Calu3 (cell line): ENCODE measurements at regions not wholly inside any gene's neighbourhood (a gene's known extent, or its start where the extent isn't known, plus 50 kb on each side); places are given as distances from the start of the nearest gene placed in this dataset.

Experiments used
- BruUV-seq: library from RNA; stranded (reverse); fragments of 400-500 nt; replicated peaks from 2 replicates; lab custom pipeline; 2021; lab: Mats Ljungman, UMichigan
- CTCF ChIA-PET: fragments of 300-600 bp; sonication (Branson Sonifier 250); formaldehyde crosslinking; loops from one replicate; lab custom pipeline; 2022; ENCODE audit warnings: antibody characterized with exemption; lab: Charles Lee
- DNase-seq: peaks from one replicate; pipeline ENCODE4 v3.0.0; 2022
- H3K27ac Mint-ChIP-seq: one replicate; pipeline ENCODE4 v1.8.0; 2022; ENCODE audit warnings: mixed read lengths; ENCODE audit not compliant: unreplicated experiment
- H3K27me3 Mint-ChIP-seq: one replicate; pipeline ENCODE4 v1.8.0; 2022; ENCODE audit warnings: mixed read lengths; ENCODE audit not compliant: unreplicated experiment
- H3K36me3 Mint-ChIP-seq: one replicate; pipeline ENCODE4 v1.8.0; 2022; ENCODE audit warnings: mild to moderate bottlenecking, moderate library complexity, mixed read lengths; ENCODE audit not compliant: insufficient read depth, unreplicated experiment
- H3K4me1 Mint-ChIP-seq: one replicate; pipeline ENCODE4 v1.8.0; 2022; ENCODE audit warnings: mild to moderate bottlenecking, low read depth, mixed read lengths; ENCODE audit not compliant: unreplicated experiment
- H3K4me3 Mint-ChIP-seq: one replicate; pipeline ENCODE4 v1.8.0; 2022; ENCODE audit warnings: mild to moderate bottlenecking, low read depth, moderate library complexity, mixed read lengths; ENCODE audit not compliant: unreplicated experiment
- H3K9me3 Mint-ChIP-seq: one replicate; pipeline ENCODE4 v1.8.0; 2022; ENCODE audit warnings: low read depth, mixed read lengths; ENCODE audit not compliant: unreplicated experiment
- intact Hi-C: fragments of 100-400 bp; cut with micrococcal nuclease; formaldehyde crosslinking; loops from one replicate; pipeline ENCODE4 v1.10.0; 2022; ENCODE audit not compliant: unreplicated experiment
- TF ChIP-seq, protein P1 (sequence below): fragments of 200-600 bp; IDR thresholded peaks from one replicate; pipeline ENCODE4 v1.8.0; 2022; ENCODE audit warnings: antibody characterized with exemption; ENCODE audit not compliant: unreplicated experiment

DNA sequence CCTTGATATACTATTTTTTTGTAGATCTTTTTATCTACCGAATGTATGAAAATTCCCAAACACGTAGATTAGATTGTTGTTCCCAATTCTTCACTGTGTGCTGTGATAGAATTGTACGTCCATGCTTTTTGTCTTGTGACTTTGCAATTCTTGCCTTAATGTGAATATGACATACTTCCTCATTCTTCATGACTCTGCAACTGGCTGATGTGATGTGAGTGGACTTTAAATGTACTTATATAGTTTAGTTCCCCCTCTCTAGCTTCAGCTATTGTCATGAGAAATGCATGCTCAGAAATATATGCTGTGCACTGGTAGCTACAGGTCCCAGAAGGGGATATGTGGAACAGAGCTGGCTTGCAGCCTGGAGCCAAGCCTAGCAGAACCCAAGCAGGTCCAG is 89.4 kb downstream of the FTHL17 start:
- no peak overlapping the region for H3K4me3 Mint-ChIP-seq
- CTCF ChIA-PET = no interaction called here
- DNase-seq = no peak
- H3K36me3 Mint-ChIP-seq = no peaks in the 10 kb centered on the region
- no TSS peak for BruUV-seq
- no peaks in the 10 kb centered on the region for H3K27me3 Mint-ChIP-seq
- H3K4me1 Mint-ChIP-seq = no peaks in the 10 kb centered on the region
- intact Hi-C loops = no loop called here
- no peaks in the 10 kb centered on the region for H3K9me3 Mint-ChIP-seq
- no peak overlapping the region for H3K27ac Mint-ChIP-seq
- TF ChIP-seq, protein P1, sequence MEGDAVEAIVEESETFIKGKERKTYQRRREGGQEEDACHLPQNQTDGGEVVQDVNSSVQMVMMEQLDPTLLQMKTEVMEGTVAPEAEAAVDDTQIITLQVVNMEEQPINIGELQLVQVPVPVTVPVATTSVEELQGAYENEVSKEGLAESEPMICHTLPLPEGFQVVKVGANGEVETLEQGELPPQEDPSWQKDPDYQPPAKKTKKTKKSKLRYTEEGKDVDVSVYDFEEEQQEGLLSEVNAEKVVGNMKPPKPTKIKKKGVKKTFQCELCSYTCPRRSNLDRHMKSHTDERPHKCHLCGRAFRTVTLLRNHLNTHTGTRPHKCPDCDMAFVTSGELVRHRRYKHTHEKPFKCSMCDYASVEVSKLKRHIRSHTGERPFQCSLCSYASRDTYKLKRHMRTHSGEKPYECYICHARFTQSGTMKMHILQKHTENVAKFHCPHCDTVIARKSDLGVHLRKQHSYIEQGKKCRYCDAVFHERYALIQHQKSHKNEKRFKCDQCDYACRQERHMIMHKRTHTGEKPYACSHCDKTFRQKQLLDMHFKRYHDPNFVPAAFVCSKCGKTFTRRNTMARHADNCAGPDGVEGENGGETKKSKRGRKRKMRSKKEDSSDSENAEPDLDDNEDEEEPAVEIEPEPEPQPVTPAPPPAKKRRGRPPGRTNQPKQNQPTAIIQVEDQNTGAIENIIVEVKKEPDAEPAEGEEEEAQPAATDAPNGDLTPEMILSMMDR = no peak

DNA sequence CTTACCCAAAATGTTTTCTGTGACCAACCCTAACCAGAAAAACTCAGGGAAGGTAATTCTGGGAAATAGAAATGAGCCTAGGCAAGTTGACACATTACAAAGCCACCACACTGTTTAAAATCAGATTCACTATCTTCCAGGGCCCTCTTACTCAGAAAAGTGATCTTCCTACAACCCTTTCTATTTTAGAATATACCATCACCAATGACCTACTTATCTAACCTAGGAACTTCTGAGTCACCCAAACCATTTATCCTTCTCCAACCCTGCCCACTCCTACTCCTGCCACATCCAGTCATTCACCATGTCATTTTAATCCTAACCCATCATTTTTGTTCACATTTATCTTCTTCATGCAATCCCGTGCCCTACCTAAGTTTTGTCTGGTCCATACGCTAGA is 89.9 kb downstream of the FTHL17 start:
- no TSS peak for BruUV-seq
- Mint-ChIP-seq H3K27ac (no peak overlapping the region), H3K9me3 (no peaks in the 10 kb centered on the region), H3K27me3 (no peaks in the 10 kb centered on the region), H3K4me1 (no peaks in the 10 kb centered on the region), H3K4me3 (no peak overlapping the region), H3K36me3 (no peaks in the 10 kb centered on the region)
- CTCF ChIA-PET = no interaction called here
- TF ChIP-seq, protein P1 = no peak
- DNase-seq = no peak
- intact Hi-C loops = no loop called here

DNA sequence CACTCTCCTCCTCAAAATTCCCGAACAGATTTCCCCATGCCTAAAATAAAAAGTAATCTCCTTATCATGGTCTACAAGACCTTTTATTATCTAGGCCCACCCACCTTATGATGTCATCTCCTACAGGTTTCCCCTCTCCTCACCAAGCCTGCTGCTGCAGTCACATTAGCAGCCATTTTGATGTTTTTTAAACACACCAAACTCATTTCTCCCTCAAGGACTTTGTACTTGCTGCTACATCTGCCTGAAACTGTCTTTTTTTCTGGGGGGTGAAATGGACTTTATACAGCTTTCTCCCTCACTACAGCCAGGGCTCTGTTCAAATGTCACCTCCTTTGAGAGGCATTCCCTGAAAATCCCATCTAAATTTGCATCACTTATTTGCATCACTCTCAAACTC is 90.2 kb upstream of the TAB3 start:
- Mint-ChIP-seq H3K9me3 (no peaks in the 10 kb centered on the region), H3K27ac (no peak overlapping the region), H3K4me1 (no peaks in the 10 kb centered on the region), H3K36me3 (no peaks in the 10 kb centered on the region), H3K27me3 (no peaks in the 10 kb centered on the region), H3K4me3 (no peak overlapping the region)
- CTCF ChIA-PET = interaction anchor here (0.6 kb wide), 1 partner anchor 408 kb away, joined by 4 read pairs; no protein-coding TSS in a partner anchor
- no peak for DNase-seq
- no TSS peak for BruUV-seq
- TF ChIP-seq, protein P1 = no peak
- intact Hi-C loops = no loop called here

DNA sequence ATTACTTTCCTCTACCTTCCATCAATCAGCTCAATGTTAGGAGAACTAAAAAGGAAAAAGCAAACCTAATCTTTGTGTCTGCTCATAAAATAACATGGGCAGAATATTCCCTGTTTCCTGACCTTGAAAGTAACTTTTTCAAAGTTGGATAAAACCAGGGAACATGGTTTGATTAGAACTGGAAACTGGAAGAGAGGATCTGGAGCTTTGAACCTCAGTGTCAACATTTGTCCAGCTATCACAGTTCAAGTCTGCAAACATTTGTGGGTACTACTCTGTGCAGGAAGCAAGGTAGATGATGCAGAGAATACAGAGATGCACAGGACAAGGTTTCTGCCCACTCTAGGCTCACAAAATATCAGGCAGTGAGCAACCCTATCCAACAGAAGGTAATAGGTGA is 86.4 kb upstream of the TAB3 start:
- no peaks in the 10 kb centered on the region for H3K9me3 Mint-ChIP-seq
- intact Hi-C loops = no loop called here
- H3K27me3 Mint-ChIP-seq = no peaks in the 10 kb centered on the region
- CTCF ChIA-PET = no interaction called here
- H3K27ac Mint-ChIP-seq = no peak overlapping the region
- no peaks in the 10 kb centered on the region for H3K36me3 Mint-ChIP-seq
- peaks cover 8% of the 10 kb centered on the region for H3K4me1 Mint-ChIP-seq
- no peak overlapping the region for H3K4me3 Mint-ChIP-seq
- no TSS peak for BruUV-seq
- TF ChIP-seq, protein P1 = no peak
- DNase-seq = no peak
